ENCODE measurements at regions not wholly inside any gene's neighbourhood (a gene's known extent, or its start where the extent isn't known, plus 50 kb on each side); places are given as distances from the start of the nearest gene placed in this dataset.

- CTCF ChIA-PET = no interaction called here
- Mint-ChIP-seq H3K27me3 (no peaks in the 10 kb centered on the region), H3K27ac (no peak overlapping the region), H3K9me3 (peaks cover 11% of the 10 kb centered on the region), H3K4me1 (no peaks in the 10 kb centered on the region), H3K4me3 (no peak overlapping the region), H3K36me3 (no peaks in the 10 kb centered on the region)
- DNase-seq = no peak
These were observed 736.9 kb upstream of the HS3ST1 start for GRCh38 chr4:12165616-12166015.

- H3K9me3 Mint-ChIP-seq = peaks cover 8% of the 10 kb centered on the region
- CTCF ChIA-PET = no interaction called here
- H3K4me1 Mint-ChIP-seq = no peaks in the 10 kb centered on the region
- DNase-seq = no peak
- H3K27ac Mint-ChIP-seq = no peak overlapping the region
- no peaks in the 10 kb centered on the region for H3K27me3 Mint-ChIP-seq
- H3K36me3 Mint-ChIP-seq = no peaks in the 10 kb centered on the region
- no peak overlapping the region for H3K4me3 Mint-ChIP-seq
These were observed 717.6 kb upstream of the HS3ST1 start for GRCh38 chr4:12146339-12146738.

GRCh38 chr4:12145768-12146167, 717.1 kb upstream of the HS3ST1 start:
- H3K27ac Mint-ChIP-seq = no peak overlapping the region
- CTCF ChIA-PET = no interaction called here

GRCh38 chr4:12145106-12145505, 716.4 kb upstream of the HS3ST1 start:
- Mint-ChIP-seq H3K27ac (no peak overlapping the region), H3K4me1 (no peaks in the 10 kb centered on the region), H3K36me3 (no peaks in the 10 kb centered on the region), H3K9me3 (peaks cover 8% of the 10 kb centered on the region), H3K4me3 (no peak overlapping the region), H3K27me3 (no peaks in the 10 kb centered on the region)
- CTCF ChIA-PET = no interaction called here
- no peak for DNase-seq

More at GRCh38 chr4:12145768-12146167, 717.1 kb upstream of the HS3ST1 start:
- Mint-ChIP-seq H3K4me1 (no peaks in the 10 kb centered on the region), H3K4me3 (no peak overlapping the region), H3K9me3 (peaks cover 8% of the 10 kb centered on the region), H3K36me3 (no peaks in the 10 kb centered on the region), H3K27me3 (no peaks in the 10 kb centered on the region)
- no peak for DNase-seq

GRCh38 chr4:12144051-12144450, 715.4 kb upstream of the HS3ST1 start:
- H3K27ac Mint-ChIP-seq = no peak overlapping the region
- CTCF ChIA-PET = no interaction called here
- DNase-seq = no peak
- H3K4me1 Mint-ChIP-seq = no peaks in the 10 kb centered on the region
- H3K27me3 Mint-ChIP-seq = no peaks in the 10 kb centered on the region
- no peak overlapping the region for H3K4me3 Mint-ChIP-seq
- no peaks in the 10 kb centered on the region for H3K36me3 Mint-ChIP-seq
- H3K9me3 Mint-ChIP-seq = peaks cover 5% of the 10 kb centered on the region

GRCh38 chr4:12140864-12141263, 712.2 kb upstream of the HS3ST1 start:
- no peak overlapping the region for H3K4me3 Mint-ChIP-seq
- no peak for DNase-seq
- CTCF ChIA-PET = no interaction called here
- H3K27ac Mint-ChIP-seq = no peak overlapping the region
- H3K4me1 Mint-ChIP-seq = no peaks in the 10 kb centered on the region
- no peaks in the 10 kb centered on the region for H3K36me3 Mint-ChIP-seq
- H3K27me3 Mint-ChIP-seq = no peaks in the 10 kb centered on the region
- H3K9me3 Mint-ChIP-seq = peaks cover 4% of the 10 kb centered on the region

GRCh38 chr4:12139296-12139695, 710.6 kb upstream of the HS3ST1 start:
- no peak overlapping the region for H3K27ac Mint-ChIP-seq
- H3K27me3 Mint-ChIP-seq = no peaks in the 10 kb centered on the region
- no peak for DNase-seq
- no peaks in the 10 kb centered on the region for H3K4me1 Mint-ChIP-seq
- CTCF ChIA-PET = no interaction called here
- H3K36me3 Mint-ChIP-seq = no peaks in the 10 kb centered on the region
- H3K9me3 Mint-ChIP-seq = peaks cover 4% of the 10 kb centered on the region
- no peak overlapping the region for H3K4me3 Mint-ChIP-seq

GRCh38 chr4:12138488-12138887, 709.8 kb upstream of the HS3ST1 start:
- H3K27me3 Mint-ChIP-seq = no peaks in the 10 kb centered on the region
- no peak overlapping the region for H3K4me3 Mint-ChIP-seq
- no peaks in the 10 kb centered on the region for H3K4me1 Mint-ChIP-seq
- peaks cover 7% of the 10 kb centered on the region for H3K9me3 Mint-ChIP-seq
- no peaks in the 10 kb centered on the region for H3K36me3 Mint-ChIP-seq
- no peak overlapping the region for H3K27ac Mint-ChIP-seq
- CTCF ChIA-PET = no interaction called here
- DNase-seq = no peak

GRCh38 chr4:12137575-12137974, 708.9 kb upstream of the HS3ST1 start:
- Mint-ChIP-seq H3K4me3 (no peak overlapping the region), H3K9me3 (peaks cover 11% of the 10 kb centered on the region), H3K4me1 (no peaks in the 10 kb centered on the region), H3K27ac (no peak overlapping the region), H3K36me3 (no peaks in the 10 kb centered on the region), H3K27me3 (no peaks in the 10 kb centered on the region)
- no peak for DNase-seq
- CTCF ChIA-PET = no interaction called here

GRCh38 chr4:12126474-12126873, 697.8 kb upstream of the HS3ST1 start:
- no peak for DNase-seq
- Mint-ChIP-seq H3K27me3 (no peaks in the 10 kb centered on the region), H3K4me3 (no peak overlapping the region), H3K36me3 (no peaks in the 10 kb centered on the region), H3K4me1 (no peaks in the 10 kb centered on the region), H3K9me3 (peaks cover 3% of the 10 kb centered on the region), H3K27ac (no peak overlapping the region)
- CTCF ChIA-PET = no interaction called here

- Mint-ChIP-seq H3K4me1 (no peaks in the 10 kb centered on the region), H3K36me3 (no peaks in the 10 kb centered on the region), H3K4me3 (no peak overlapping the region)
These were observed 695.4 kb upstream of the HS3ST1 start for GRCh38 chr4:12124138-12124537.

GRCh38 chr4:12123707-12124106, 695.0 kb upstream of the HS3ST1 start:
- CTCF ChIA-PET = no interaction called here
- Mint-ChIP-seq H3K36me3 (no peaks in the 10 kb centered on the region), H3K4me1 (no peaks in the 10 kb centered on the region), H3K27me3 (no peaks in the 10 kb centered on the region), H3K9me3 (no peaks in the 10 kb centered on the region), H3K4me3 (no peak overlapping the region), H3K27ac (no peak overlapping the region)
- DNase-seq = no peak

More at GRCh38 chr4:12124138-12124537, 695.4 kb upstream of the HS3ST1 start:
- no peaks in the 10 kb centered on the region for H3K27me3 Mint-ChIP-seq
- no peak overlapping the region for H3K27ac Mint-ChIP-seq
- CTCF ChIA-PET = no interaction called here
- no peaks in the 10 kb centered on the region for H3K9me3 Mint-ChIP-seq
- DNase-seq = no peak

GRCh38 chr4:12122316-12122715, 693.6 kb upstream of the HS3ST1 start:
- H3K4me3 Mint-ChIP-seq = no peak overlapping the region
- no peaks in the 10 kb centered on the region for H3K27me3 Mint-ChIP-seq
- H3K27ac Mint-ChIP-seq = no peak overlapping the region
- CTCF ChIA-PET = no interaction called here
- H3K36me3 Mint-ChIP-seq = no peaks in the 10 kb centered on the region
- no peaks in the 10 kb centered on the region for H3K4me1 Mint-ChIP-seq
- no peak for DNase-seq
- H3K9me3 Mint-ChIP-seq = no peaks in the 10 kb centered on the region

GRCh38 chr4:12120968-12121367, 692.3 kb upstream of the HS3ST1 start:
- DNase-seq = no peak
- Mint-ChIP-seq H3K4me1 (no peaks in the 10 kb centered on the region), H3K27me3 (no peaks in the 10 kb centered on the region), H3K9me3 (peaks cover 6% of the 10 kb centered on the region), H3K4me3 (no peak overlapping the region), H3K36me3 (no peaks in the 10 kb centered on the region), H3K27ac (no peak overlapping the region)
- CTCF ChIA-PET = no interaction called here

GRCh38 chr4:12118651-12119213, 690.0 kb upstream of the HS3ST1 start:
- no peak for DNase-seq
- Mint-ChIP-seq H3K4me3 (no peak overlapping the region), H3K27ac (no peak overlapping the region), H3K4me1 (no peaks in the 10 kb centered on the region), H3K27me3 (no peaks in the 10 kb centered on the region), H3K9me3 (peaks cover 13% of the 10 kb centered on the region), H3K36me3 (no peaks in the 10 kb centered on the region)
- CTCF ChIA-PET = no interaction called here

- DNase-seq = no peak
- no peaks in the 10 kb centered on the region for H3K27me3 Mint-ChIP-seq
- CTCF ChIA-PET = no interaction called here
- no peaks in the 10 kb centered on the region for H3K36me3 Mint-ChIP-seq
- H3K4me3 Mint-ChIP-seq = no peak overlapping the region
- H3K9me3 Mint-ChIP-seq = peaks cover 19% of the 10 kb centered on the region
- H3K27ac Mint-ChIP-seq = no peak overlapping the region
- no peaks in the 10 kb centered on the region for H3K4me1 Mint-ChIP-seq
These were observed 687.4 kb upstream of the HS3ST1 start for GRCh38 chr4:12116009-12116552.

All from activated naive CD4-positive, alpha-beta T cell treated with anti-CD3 and anti-CD28 coated beads, Interleukin-2, amount 10 ng/mL, durations not matched to agents 7 days and 5 days (primary cell).